ENCODE measurements at regions not wholly inside any gene's neighbourhood (a gene's known extent, or its start where the extent isn't known, plus 50 kb on each side); places are given as distances from the start of the nearest gene placed in this dataset.

- no peak for TF ChIP-seq POLR2A (IDR thresholded peaks at IDR 0.05; ENCODE audit: low read depth, low read length)
- TF ChIP-seq POLR2AphosphoS5 (IDR thresholded peaks at IDR 0.05; ENCODE audit: low read depth, low read length) = no peak
Observed at GRCh38 chr6:240151-240550, 52.1 kb upstream of the DUSP22 start.
